ENCODE measurements at regions not wholly inside any gene's neighbourhood (a gene's known extent, or its start where the extent isn't known, plus 50 kb on each side); places are given as distances from the start of the nearest gene placed in this dataset.

- no peak for ATAC-seq
Measured at GRCh38 chr4:138843616-138844015, 172.0 kb upstream of the NOCT start.

DNA sequence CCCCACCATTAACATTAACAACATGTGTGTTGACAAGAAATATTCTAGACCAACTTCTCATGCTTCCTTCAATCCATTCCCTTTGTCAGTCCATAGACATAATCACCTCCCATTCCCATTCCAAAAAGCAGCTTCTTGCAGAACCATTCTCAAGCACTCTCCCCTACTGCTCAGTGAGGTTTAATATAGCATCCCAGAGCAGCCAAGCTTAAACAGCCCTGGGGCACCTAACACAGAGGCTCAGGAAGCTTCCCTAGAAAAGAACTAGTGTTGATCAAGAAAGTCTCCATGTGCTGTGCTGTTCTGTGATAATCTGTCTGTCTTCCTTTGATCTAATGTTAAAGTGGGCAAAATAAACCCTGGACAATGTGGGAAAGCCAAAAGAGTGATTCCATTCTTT lies 174.2 kb upstream of the NOCT start:
- ATAC-seq = no peak
- TF ChIP-seq ZNF565 (CRISPR knock-in tag; conservative IDR thresholded peaks at IDR 0.05; ENCODE audit: low read depth) (no peak), TSHZ2 (CRISPR knock-in tag; IDR thresholded peaks at IDR 0.05) (no peak), PPARA (CRISPR knock-in tag; IDR thresholded peaks at IDR 0.05; ENCODE audit: borderline replicate concordance) (no peak), RARB (CRISPR knock-in tag; IDR thresholded peaks at IDR 0.05) (no peak)
- TF ChIP-seq, protein P1, sequence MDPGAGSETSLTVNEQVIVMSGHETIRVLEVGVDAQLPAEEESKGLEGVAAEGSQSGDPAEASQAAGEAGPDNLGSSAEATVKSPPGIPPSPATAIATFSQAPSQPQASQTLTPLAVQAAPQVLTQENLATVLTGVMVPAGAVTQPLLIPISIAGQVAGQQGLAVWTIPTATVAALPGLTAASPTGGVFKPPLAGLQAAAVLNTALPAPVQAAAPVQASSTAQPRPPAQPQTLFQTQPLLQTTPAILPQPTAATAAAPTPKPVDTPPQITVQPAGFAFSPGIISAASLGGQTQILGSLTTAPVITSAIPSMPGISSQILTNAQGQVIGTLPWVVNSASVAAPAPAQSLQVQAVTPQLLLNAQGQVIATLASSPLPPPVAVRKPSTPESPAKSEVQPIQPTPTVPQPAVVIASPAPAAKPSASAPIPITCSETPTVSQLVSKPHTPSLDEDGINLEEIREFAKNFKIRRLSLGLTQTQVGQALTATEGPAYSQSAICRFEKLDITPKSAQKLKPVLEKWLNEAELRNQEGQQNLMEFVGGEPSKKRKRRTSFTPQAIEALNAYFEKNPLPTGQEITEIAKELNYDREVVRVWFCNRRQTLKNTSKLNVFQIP (CRISPR knock-in tag; IDR thresholded peaks at IDR 0.05; ENCODE audit: borderline replicate concordance, low read depth) = no peak

More at GRCh38 chr4:138843616-138844015, 172.0 kb upstream of the NOCT start:
- TF ChIP-seq RARB (CRISPR knock-in tag; IDR thresholded peaks at IDR 0.05) = no peak
- TF ChIP-seq ZNF70 (CRISPR knock-in tag; IDR thresholded peaks at IDR 0.05) = no peak
- TF ChIP-seq ZFP30 (CRISPR knock-in tag; IDR thresholded peaks at IDR 0.05) = no peak
- TF ChIP-seq ZFP3 (CRISPR knock-in tag; IDR thresholded peaks at IDR 0.05) = no peak
- TF ChIP-seq ESRRG (CRISPR knock-in tag; IDR thresholded peaks at IDR 0.05) = no peak
- no peak for TF ChIP-seq TCF4 (CRISPR knock-in tag; IDR thresholded peaks at IDR 0.05; ENCODE audit: borderline replicate concordance)
- TF ChIP-seq ZNF8 (CRISPR knock-in tag; IDR thresholded peaks at IDR 0.05) = no peak
- no peak for TF ChIP-seq OSR1 (CRISPR knock-in tag; IDR thresholded peaks at IDR 0.05)
- TF ChIP-seq, protein P1 (CRISPR knock-in tag; IDR thresholded peaks at IDR 0.05; ENCODE audit: borderline replicate concordance, low read depth) = no peak
- TF ChIP-seq ISL1 (CRISPR knock-in tag; IDR thresholded peaks at IDR 0.05) = no peak
- no peak for TF ChIP-seq CREB5 (CRISPR knock-in tag; IDR thresholded peaks at IDR 0.05; ENCODE audit: low read depth)
- TF ChIP-seq TOX (CRISPR knock-in tag; IDR thresholded peaks at IDR 0.05; ENCODE audit: borderline replicate concordance) = no peak

GRCh38 chr4:138838251-138838650 lies 177.3 kb upstream of the NOCT start:
- ATAC-seq = no peak
- no peak for TF ChIP-seq CREB5 (CRISPR knock-in tag; IDR thresholded peaks at IDR 0.05; ENCODE audit: low read depth)
- TF ChIP-seq ZNF8 (CRISPR knock-in tag; IDR thresholded peaks at IDR 0.05) = no peak
- TF ChIP-seq, protein P2, sequence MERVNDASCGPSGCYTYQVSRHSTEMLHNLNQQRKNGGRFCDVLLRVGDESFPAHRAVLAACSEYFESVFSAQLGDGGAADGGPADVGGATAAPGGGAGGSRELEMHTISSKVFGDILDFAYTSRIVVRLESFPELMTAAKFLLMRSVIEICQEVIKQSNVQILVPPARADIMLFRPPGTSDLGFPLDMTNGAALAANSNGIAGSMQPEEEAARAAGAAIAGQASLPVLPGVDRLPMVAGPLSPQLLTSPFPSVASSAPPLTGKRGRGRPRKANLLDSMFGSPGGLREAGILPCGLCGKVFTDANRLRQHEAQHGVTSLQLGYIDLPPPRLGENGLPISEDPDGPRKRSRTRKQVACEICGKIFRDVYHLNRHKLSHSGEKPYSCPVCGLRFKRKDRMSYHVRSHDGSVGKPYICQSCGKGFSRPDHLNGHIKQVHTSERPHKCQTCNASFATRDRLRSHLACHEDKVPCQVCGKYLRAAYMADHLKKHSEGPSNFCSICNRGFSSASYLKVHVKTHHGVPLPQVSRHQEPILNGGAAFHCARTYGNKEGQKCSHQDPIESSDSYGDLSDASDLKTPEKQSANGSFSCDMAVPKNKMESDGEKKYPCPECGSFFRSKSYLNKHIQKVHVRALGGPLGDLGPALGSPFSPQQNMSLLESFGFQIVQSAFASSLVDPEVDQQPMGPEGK (CRISPR knock-in tag; IDR thresholded peaks at IDR 0.05; ENCODE audit: borderline replicate concordance) = no peak
- no peak for TF ChIP-seq ZC3H10 (CRISPR knock-in tag; IDR thresholded peaks at IDR 0.05)
- no peak for TF ChIP-seq GLIS3 (CRISPR knock-in tag; IDR thresholded peaks at IDR 0.05)
- no peak for TF ChIP-seq CSDC2 (CRISPR knock-in tag; IDR thresholded peaks at IDR 0.05)
- TF ChIP-seq TOX (CRISPR knock-in tag; IDR thresholded peaks at IDR 0.05; ENCODE audit: borderline replicate concordance) = no peak
- no peak for TF ChIP-seq ARNTL (CRISPR knock-in tag; IDR thresholded peaks at IDR 0.05; ENCODE audit: borderline replicate concordance, low read depth)
- no peak for TF ChIP-seq ZNF565 (CRISPR knock-in tag; conservative IDR thresholded peaks at IDR 0.05; ENCODE audit: low read depth)

All from SK-N-SH treated with all-trans-retinoic acid at 6 μM for 48 hours (cell line).